H1 (cell line): ENCODE measurements at regions not wholly inside any gene's neighbourhood (a gene's known extent, or its start where the extent isn't known, plus 50 kb on each side); places are given as distances from the start of the nearest gene placed in this dataset.
A peak's percentile ranks its signal among the peaks of the same experiment; 100 is the strongest.

Experiments used
- CTCF ChIA-PET: fragments of 300-600 bp; sonication (Branson Sonifier 250); formaldehyde crosslinking; loops from one replicate; lab custom pipeline; 2021; ENCODE audit not compliant: partially characterized antibody; lab: Charles Lee
- POLR2A ChIA-PET: fragments of 300-600 bp; sonication (Branson Sonifier 250); formaldehyde crosslinking; loops from one replicate; lab custom pipeline; 2021; ENCODE audit warnings: inconsistent platforms; ENCODE audit not compliant: partially characterized antibody; lab: Charles Lee
- DNase-seq, 2 experiments: peaks; one replicate each; pipeline versions ENCODE4 v3.0.0 to v3.0.0-alpha.2; 2010 to 2022; ENCODE audit warnings: low spot score in 2 of 2, low read depth in 1 of 2, mixed read lengths in 1 of 2
- FAIRE-seq: peaks from 2 replicates; lab custom pipeline; 2011; peaks lifted over from hg19 to GRCh38; lab: Jason Lieb, UNC
- H2AFZ ChIP-seq: 2 replicates; pipeline ENCODE4 v1.8.1; 2012; ENCODE audit warnings: low read length, inconsistent platforms
- H2AK5ac ChIP-seq: 2 replicates; pipeline ENCODE4 v1.6.1; 2013; ENCODE audit warnings: low read depth, low read length
- H2BK120ac ChIP-seq: replicated peaks from 2 replicates; pipeline ENCODE3; 2013; ENCODE audit warnings: low read depth, low read length, inconsistent platforms
- H2BK12ac ChIP-seq: 2 replicates; pipeline ENCODE4 v1.6.1; 2013; ENCODE audit warnings: low read depth, low read length
- H2BK15ac ChIP-seq: 2 replicates; pipeline ENCODE4 v1.6.1; 2013; ENCODE audit warnings: low read length
- H2BK20ac ChIP-seq: 2 replicates; pipeline ENCODE4 v1.6.1; 2013; ENCODE audit warnings: low read length
- H2BK5ac ChIP-seq: 2 replicates; pipeline ENCODE4 v1.6.1; 2013; ENCODE audit warnings: low read depth, low read length
- H3K14ac ChIP-seq: 2 replicates; pipeline ENCODE4 v1.6.1; 2013; ENCODE audit warnings: inconsistent platforms; ENCODE audit not compliant: insufficient read length
- H3K18ac ChIP-seq: 2 replicates; pipeline ENCODE4 v1.6.1; 2013; ENCODE audit warnings: low read length; ENCODE audit errors: extremely low read depth
- H3K23ac ChIP-seq: 2 replicates; pipeline ENCODE4 v1.6.1; 2013; ENCODE audit warnings: inconsistent platforms; ENCODE audit not compliant: insufficient read length
- H3K23me2 ChIP-seq: 2 replicates; pipeline ENCODE4 v1.6.1; 2013; ENCODE audit warnings: low read depth, low read length
- H3K27ac ChIP-seq: 2 replicates; pipeline ENCODE4 v1.6.1; 2011; ENCODE audit warnings: low read depth, low read length, inconsistent platforms
- H3K27me3 ChIP-seq, 4 experiments: replicated peaks in 1 of 4; 1 replicate in 1 of 4; 2 replicates in 3 of 4; pipeline versions ENCODE4 v1.6.1 to v1.8.1; 2011 to 2013; ENCODE audit warnings: low read length in 3 of 4, mild to moderate bottlenecking in 3 of 4, inconsistent platforms in 2 of 4, mixed read lengths in 2 of 4, moderate library complexity in 1 of 4; ENCODE audit not compliant: control insufficient read depth in 3 of 4, insufficient read depth in 3 of 4; ENCODE audit errors: extremely low read depth in 1 of 4
- H3K36me3 ChIP-seq, 4 experiments: 2 replicates each; pipeline versions ENCODE4 v1.6.1 to v1.8.1; 2011 to 2013; ENCODE audit warnings: mild to moderate bottlenecking in 4 of 4, low read length in 3 of 4, moderate library complexity in 2 of 4, control low read depth in 1 of 4, inconsistent platforms in 1 of 4; ENCODE audit not compliant: insufficient read depth in 4 of 4, control insufficient read depth in 2 of 4
- H3K4ac ChIP-seq: replicated peaks from 2 replicates; pipeline ENCODE3; 2013; ENCODE audit warnings: low read length, low read depth, mixed read lengths, inconsistent platforms; ENCODE audit not compliant: insufficient read length
- H3K4me1 ChIP-seq, 4 experiments: replicated peaks in 1 of 4; 1 replicate in 1 of 4; 2 replicates in 3 of 4; pipeline versions ENCODE4 v1.6.1 to v1.8.1; 2011 to 2013; ENCODE audit warnings: low read length in 3 of 4, inconsistent platforms in 2 of 4, mixed read lengths in 1 of 4; ENCODE audit not compliant: insufficient read depth in 4 of 4, control insufficient read depth in 3 of 4
- H3K4me2 ChIP-seq, 2 experiments: 2 replicates each; pipeline versions ENCODE4 v1.6.1 to v1.8.1; 2011 to 2013; ENCODE audit warnings: low read depth in 2 of 2, low read length in 2 of 2, control low read depth in 1 of 2, inconsistent platforms in 1 of 2, mild to moderate bottlenecking in 1 of 2; ENCODE audit not compliant: insufficient read depth in 1 of 2
- H3K4me3 ChIP-seq, 4 experiments: fragments of 200-600, 300-600 bp in 1 of 4; sonication (generic), shearing (Covaris generic), sonication (Bioruptor Twin) in 1 of 4; 2 replicates each; pipeline versions ENCODE4 v1.5.1 to v1.8.1; 2011 to 2016; ENCODE audit warnings: low read length in 4 of 4, low read depth in 3 of 4, control low read depth in 2 of 4, inconsistent platforms in 2 of 4, mild to moderate bottlenecking in 2 of 4, mixed read lengths in 1 of 4, moderate library complexity in 1 of 4; ENCODE audit not compliant: insufficient read depth in 2 of 4; ENCODE audit errors: extremely low read depth in 1 of 4
- H3K56ac ChIP-seq: replicated peaks from 2 replicates; pipeline ENCODE3; 2013; ENCODE audit warnings: low read depth, mild to moderate bottlenecking, mixed read lengths, low read length, inconsistent platforms; ENCODE audit not compliant: insufficient read length
- H3K79me1 ChIP-seq: 2 replicates; pipeline ENCODE4 v1.6.1; 2013; ENCODE audit warnings: low read depth, low read length, control low read depth
- H3K79me2 ChIP-seq, 2 experiments: 2 replicates each; pipeline versions ENCODE4 v1.6.1 to v1.8.1; 2012 to 2013; ENCODE audit warnings: low read length in 2 of 2, mild to moderate bottlenecking in 2 of 2, inconsistent platforms in 1 of 2; ENCODE audit not compliant: insufficient read depth in 2 of 2, control insufficient read depth in 1 of 2
- H3K9ac ChIP-seq, 4 experiments: replicated peaks in 1 of 4; 1 replicate in 1 of 4; 2 replicates in 3 of 4; pipeline versions ENCODE4 v1.6.1 to v1.8.1; 2011 to 2013; ENCODE audit warnings: low read depth in 3 of 4, low read length in 3 of 4, control low read depth in 2 of 4, mild to moderate bottlenecking in 2 of 4, moderate library complexity in 2 of 4, inconsistent platforms in 1 of 4; ENCODE audit errors: extremely low read depth in 1 of 4
- H3K9me3 ChIP-seq, 2 experiments: 2 replicates each; pipeline versions ENCODE4 v1.6.1 to v1.8.1; 2012 to 2013; ENCODE audit warnings: mild to moderate bottlenecking in 2 of 2, moderate library complexity in 2 of 2, control low read depth in 1 of 2, inconsistent platforms in 1 of 2, low read depth in 1 of 2, low read length in 1 of 2, mixed read lengths in 1 of 2; ENCODE audit not compliant: insufficient read depth in 2 of 2
- H4K20me1 ChIP-seq, 2 experiments: replicated peaks in 1 of 2; 2 replicates each; pipeline versions ENCODE3 to v1.8.1; 2011 to 2013; ENCODE audit warnings: inconsistent platforms in 2 of 2, low read length in 2 of 2, mild to moderate bottlenecking in 1 of 2; ENCODE audit not compliant: insufficient read depth in 2 of 2, control insufficient read depth in 1 of 2
- H4K5ac ChIP-seq: 2 replicates; pipeline ENCODE4 v1.6.1; 2013; ENCODE audit warnings: low read length, low read depth, mixed read lengths, inconsistent platforms; ENCODE audit not compliant: insufficient read length
- H4K8ac ChIP-seq: 2 replicates; pipeline ENCODE4 v1.8.0; 2013; ENCODE audit warnings: mild to moderate bottlenecking, moderate library complexity, low read length, inconsistent platforms; ENCODE audit not compliant: insufficient read depth; ENCODE audit errors: extremely low read depth
- H4K91ac ChIP-seq: replicated peaks from 2 replicates; pipeline ENCODE3; 2013; ENCODE audit warnings: low read length, mixed read lengths, inconsistent platforms; ENCODE audit not compliant: insufficient read length
- CEBPB ChIP-seq: IDR thresholded peaks from 2 replicates; pipeline ENCODE4 v1.6.1; 2012; ENCODE audit warnings: low read depth, low read length
- CHD2 ChIP-seq: IDR thresholded peaks from 2 replicates; pipeline ENCODE4 v1.6.1; 2012; ENCODE audit warnings: low read length, improper control_type of control experiment
- SAP30 ChIP-seq: fragments of 300-600 bp; sonication (generic); IDR thresholded peaks from 2 replicates; pipeline ENCODE4 v1.7.1; 2012; ENCODE audit warnings: low read length, moderate library complexity, mild to moderate bottlenecking, inconsistent platforms; ENCODE audit not compliant: insufficient read depth, insufficient replicate concordance
- SIRT6 ChIP-seq: IDR thresholded peaks from one replicate; pipeline ENCODE4 v1.7.1; 2012; ENCODE audit warnings: low read length, inconsistent platforms
- TAF1 ChIP-seq: IDR thresholded peaks from 2 replicates; pipeline ENCODE4 v1.6.1; 2011; ENCODE audit warnings: mild to moderate bottlenecking, low read depth, low read length
- WGBS, 2 experiments: shearing (Covaris generic) in 1 of 2; methylation state at CpG; one replicate each; pipeline versions ENCODE4 v1.1.6 to v1.1.7; 2013 to 2015; ENCODE audit warnings: low lambda C conversion rate in 2 of 2, mixed read lengths in 2 of 2, inconsistent platforms in 1 of 2, low coverage in 1 of 2, missing lambda C conversion rate in 1 of 2; ENCODE audit not compliant: insufficient replicate concordance in 2 of 2, insufficient coverage in 1 of 2, insufficient read length in 1 of 2; ENCODE audit errors: extremely low coverage in 1 of 2, missing lambda C conversion rate in 1 of 2; 5-methylcytosine and 5-hydroxymethylcytosine counted together

DNA sequence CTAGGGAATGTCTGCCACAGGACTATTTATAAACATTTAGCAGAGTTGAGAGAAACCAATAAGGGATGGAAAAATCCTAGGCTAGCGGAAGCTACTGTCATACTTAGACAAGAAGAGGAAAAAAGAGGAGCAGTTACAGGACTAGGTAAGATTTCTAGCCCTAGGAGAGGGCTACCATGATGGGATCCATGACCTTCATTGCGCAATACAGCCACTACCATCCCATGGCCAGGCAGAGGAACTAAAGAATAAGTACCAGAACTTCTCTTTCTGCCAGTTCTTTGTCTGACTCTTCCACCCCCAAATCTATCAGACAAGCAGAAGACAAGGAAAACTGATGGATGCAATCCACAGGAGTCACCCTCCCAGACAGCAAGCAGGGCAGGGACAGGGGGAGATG is 417.0 kb upstream of the CHST9 start:
- Histone ChIP-seq H2AFZ (no peak overlapping the region), H3K4me2 (no peak overlapping the region), H3K27ac (no peak overlapping the region), H4K5ac (no peak overlapping the region), H4K8ac (no peak overlapping the region), H3K27me3 (no peaks in the 10 kb centered on the region), H4K20me1 (no peaks in the 10 kb centered on the region), H3K23ac (no peak overlapping the region), H3K4me1 (peaks cover 0 to 6% (median 4%) of the 10 kb centered on the region in 4 experiments; a peak in 3 of 7 replicates), H2BK5ac (no peak overlapping the region), H3K14ac (no peak overlapping the region), H2BK20ac (no peak overlapping the region; the same call in 1 of the 2 replicates), H3K36me3 (no peaks in the 10 kb centered on the region), H3K79me1 (no peaks in the 10 kb centered on the region), H3K9me3 (0 out of 4 replicates have a peak, but pooled peaks cover 0 to 5% of the 10 kb centered on the region in 2 experiments), H3K79me2 (no peaks in the 10 kb centered on the region), H3K23me2 (no peaks in the 10 kb centered on the region), H3K4me3 (no peak overlapping the region), H2AK5ac (no peak overlapping the region), H3K4ac (no peak overlapping the region), H2BK120ac (no peak overlapping the region), H3K56ac (no peak overlapping the region), H3K18ac (no peak overlapping the region), H4K91ac (no peak overlapping the region), H3K9ac (no peak overlapping the region), H2BK15ac (no peak overlapping the region), H2BK12ac (no peak overlapping the region)
- ChIA-PET CTCF (interaction anchor here (1.0 to 9.5 kb wide), 3 partner anchors 13 to 341 kb away, joined by 3 to 194 read pairs (median 34); no protein-coding TSS in a partner anchor), POLR2A (no interaction called here)
- no peak for FAIRE-seq
- 94% methylated on average over 2 of the region's 2 CpGs; no CpG with 5 or more reads in 1 of the 2 experiments for WGBS, 2 experiments
- no peak for TF ChIP-seq TAF1
- TF ChIP-seq SIRT6, result no peak
- TF ChIP-seq CEBPB, result peak; percentile 93
- no peak for TF ChIP-seq CHD2
- TF ChIP-seq SAP30, result no peak
- DNase-seq, result no peak
